ENCODE measurements at regions not wholly inside any gene's neighbourhood (a gene's known extent, or its start where the extent isn't known, plus 50 kb on each side); places are given as distances from the start of the nearest gene placed in this dataset.

DNA sequence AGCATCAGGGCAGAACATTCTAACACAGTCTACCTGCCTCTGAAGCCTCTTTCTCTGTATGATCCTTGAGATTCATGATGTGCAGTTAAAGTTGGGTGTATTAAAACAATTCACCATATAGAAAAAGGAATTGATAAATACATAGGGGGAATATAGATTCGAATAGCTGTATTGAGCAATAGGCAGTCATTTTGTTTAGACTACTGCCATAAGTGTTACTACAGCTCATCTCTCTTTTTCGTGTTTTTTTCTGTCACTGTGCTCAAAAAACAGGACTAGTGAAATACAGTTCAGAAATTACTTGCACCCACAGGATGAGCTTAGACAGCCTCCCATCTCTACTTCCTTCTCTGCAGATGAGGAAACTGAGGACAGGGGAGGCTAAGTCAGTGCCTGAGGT lies 144.6 kb upstream of the FBN2 start:
- H3K36me3 ChIP-seq (ENCODE audit: control insufficient read depth, insufficient read depth, low read length): no peaks in the 10 kb centered on the region
- in situ Hi-C loops (cut with HindIII; ENCODE audit: low pct_unique_long_range_greater_than_20kb, low sequenced_read_pairs) (no loop called here), intact Hi-C loops (cut with micrococcal nuclease; ENCODE audit: unreplicated experiment) (no loop called here)
- ATAC-seq: no peak
- no peaks in the 10 kb centered on the region for H3K4me1 ChIP-seq (ENCODE audit: control insufficient read depth, insufficient read depth, low read length)
- no peak for TF ChIP-seq TCF7L2 (IDR thresholded peaks at IDR 0.05; ENCODE audit: low read depth, low read length)
- no peak for TF ChIP-seq POLR2AphosphoS5 (IDR thresholded peaks at IDR 0.05; ENCODE audit: low read depth, low read length)
- no peaks in the 10 kb centered on the region for H3K9me3 ChIP-seq (ENCODE audit: control insufficient read depth, insufficient read depth, low read depth, low read length)
- no peak for DNase-seq (ENCODE audit: low read depth, low spot score)
- BruUV-seq (replicated peaks): no TSS peak
- POLR2A ChIA-PET: no interaction called here
- no peak overlapping the region for H3K27ac ChIP-seq (ENCODE audit: low read length)
- no peaks in the 10 kb centered on the region for H3K27me3 ChIP-seq (ENCODE audit: control insufficient read depth, insufficient read depth, low read length)
- CTCF ChIA-PET: no interaction called here
- H3K4me3 ChIP-seq (ENCODE audit: low read depth in 2 of 2, low read length in 2 of 2): no peak overlapping the region

DNA sequence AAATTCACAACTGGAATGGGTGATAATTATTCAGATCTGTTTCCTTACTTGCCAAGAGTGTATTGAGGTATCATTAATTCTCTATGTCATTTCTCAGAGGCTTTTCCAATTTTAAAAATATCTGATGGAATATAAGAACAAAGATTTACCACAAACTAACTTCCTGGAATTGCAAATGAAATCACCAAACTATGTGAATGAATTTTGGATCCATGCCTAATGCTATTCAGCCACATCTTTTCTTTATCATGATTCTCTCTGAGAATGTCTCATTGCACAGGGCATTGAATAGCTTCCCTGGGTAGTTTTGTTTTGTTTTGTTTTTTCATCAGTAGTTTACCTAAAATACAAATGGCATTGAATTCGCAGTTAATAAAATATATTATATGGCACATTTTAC lies 146.9 kb upstream of the FBN2 start:
- in situ Hi-C loops (cut with HindIII; ENCODE audit: low pct_unique_long_range_greater_than_20kb, low sequenced_read_pairs): no loop called here

DNA sequence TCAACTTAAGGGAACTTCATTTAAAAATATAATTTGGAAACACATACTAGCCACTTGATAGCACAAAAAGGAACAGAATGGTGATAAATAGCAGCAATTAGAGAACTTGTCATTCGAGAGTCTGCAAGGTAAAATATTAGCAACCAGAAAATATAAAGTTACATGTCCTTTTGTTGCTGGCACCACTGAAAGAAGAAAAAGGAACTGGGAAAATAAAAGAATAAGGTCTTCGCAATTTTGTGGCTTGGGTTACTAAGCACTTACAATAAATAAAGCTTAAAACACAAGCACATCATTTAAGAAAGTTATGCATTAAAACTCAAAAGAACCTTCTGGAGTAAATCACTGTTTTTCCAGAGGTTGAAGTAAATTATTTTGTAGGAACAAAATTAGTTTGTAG lies 149.9 kb upstream of the FBN2 start:
- Histone ChIP-seq H3K36me3 (ENCODE audit: control insufficient read depth, insufficient read depth, low read length) (no peaks in the 10 kb centered on the region), H3K27me3 (ENCODE audit: control insufficient read depth, insufficient read depth, low read length) (no peaks in the 10 kb centered on the region), H3K4me3 (ENCODE audit: low read depth in 2 of 2, low read length in 2 of 2) (no peak overlapping the region), H3K27ac (ENCODE audit: low read length) (no peak overlapping the region), H3K9me3 (ENCODE audit: control insufficient read depth, insufficient read depth, low read depth, low read length) (no peaks in the 10 kb centered on the region), H3K4me1 (ENCODE audit: control insufficient read depth, insufficient read depth, low read length) (no peaks in the 10 kb centered on the region)
- ATAC-seq (no peak), DNase-seq (ENCODE audit: low read depth, low spot score) (no peak)
- intact Hi-C loops (cut with micrococcal nuclease; ENCODE audit: unreplicated experiment): no loop called here
- POLR2A ChIA-PET: no interaction called here
- no TSS peak for BruUV-seq (replicated peaks)
- in situ Hi-C loops (cut with HindIII; ENCODE audit: low pct_unique_long_range_greater_than_20kb, low sequenced_read_pairs): no loop called here
- TF ChIP-seq, protein P1, sequence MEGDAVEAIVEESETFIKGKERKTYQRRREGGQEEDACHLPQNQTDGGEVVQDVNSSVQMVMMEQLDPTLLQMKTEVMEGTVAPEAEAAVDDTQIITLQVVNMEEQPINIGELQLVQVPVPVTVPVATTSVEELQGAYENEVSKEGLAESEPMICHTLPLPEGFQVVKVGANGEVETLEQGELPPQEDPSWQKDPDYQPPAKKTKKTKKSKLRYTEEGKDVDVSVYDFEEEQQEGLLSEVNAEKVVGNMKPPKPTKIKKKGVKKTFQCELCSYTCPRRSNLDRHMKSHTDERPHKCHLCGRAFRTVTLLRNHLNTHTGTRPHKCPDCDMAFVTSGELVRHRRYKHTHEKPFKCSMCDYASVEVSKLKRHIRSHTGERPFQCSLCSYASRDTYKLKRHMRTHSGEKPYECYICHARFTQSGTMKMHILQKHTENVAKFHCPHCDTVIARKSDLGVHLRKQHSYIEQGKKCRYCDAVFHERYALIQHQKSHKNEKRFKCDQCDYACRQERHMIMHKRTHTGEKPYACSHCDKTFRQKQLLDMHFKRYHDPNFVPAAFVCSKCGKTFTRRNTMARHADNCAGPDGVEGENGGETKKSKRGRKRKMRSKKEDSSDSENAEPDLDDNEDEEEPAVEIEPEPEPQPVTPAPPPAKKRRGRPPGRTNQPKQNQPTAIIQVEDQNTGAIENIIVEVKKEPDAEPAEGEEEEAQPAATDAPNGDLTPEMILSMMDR (IDR thresholded peaks at IDR 0.05): no peak
- TF ChIP-seq TCF7L2 (IDR thresholded peaks at IDR 0.05; ENCODE audit: low read depth, low read length) (no peak), SIN3A (IDR thresholded peaks at IDR 0.05; ENCODE audit: borderline replicate concordance, insufficient read depth, low read depth, low read length) (no peak), POLR2AphosphoS5 (IDR thresholded peaks at IDR 0.05; ENCODE audit: low read depth, low read length) (no peak)
- TF ChIP-seq, protein P2, sequence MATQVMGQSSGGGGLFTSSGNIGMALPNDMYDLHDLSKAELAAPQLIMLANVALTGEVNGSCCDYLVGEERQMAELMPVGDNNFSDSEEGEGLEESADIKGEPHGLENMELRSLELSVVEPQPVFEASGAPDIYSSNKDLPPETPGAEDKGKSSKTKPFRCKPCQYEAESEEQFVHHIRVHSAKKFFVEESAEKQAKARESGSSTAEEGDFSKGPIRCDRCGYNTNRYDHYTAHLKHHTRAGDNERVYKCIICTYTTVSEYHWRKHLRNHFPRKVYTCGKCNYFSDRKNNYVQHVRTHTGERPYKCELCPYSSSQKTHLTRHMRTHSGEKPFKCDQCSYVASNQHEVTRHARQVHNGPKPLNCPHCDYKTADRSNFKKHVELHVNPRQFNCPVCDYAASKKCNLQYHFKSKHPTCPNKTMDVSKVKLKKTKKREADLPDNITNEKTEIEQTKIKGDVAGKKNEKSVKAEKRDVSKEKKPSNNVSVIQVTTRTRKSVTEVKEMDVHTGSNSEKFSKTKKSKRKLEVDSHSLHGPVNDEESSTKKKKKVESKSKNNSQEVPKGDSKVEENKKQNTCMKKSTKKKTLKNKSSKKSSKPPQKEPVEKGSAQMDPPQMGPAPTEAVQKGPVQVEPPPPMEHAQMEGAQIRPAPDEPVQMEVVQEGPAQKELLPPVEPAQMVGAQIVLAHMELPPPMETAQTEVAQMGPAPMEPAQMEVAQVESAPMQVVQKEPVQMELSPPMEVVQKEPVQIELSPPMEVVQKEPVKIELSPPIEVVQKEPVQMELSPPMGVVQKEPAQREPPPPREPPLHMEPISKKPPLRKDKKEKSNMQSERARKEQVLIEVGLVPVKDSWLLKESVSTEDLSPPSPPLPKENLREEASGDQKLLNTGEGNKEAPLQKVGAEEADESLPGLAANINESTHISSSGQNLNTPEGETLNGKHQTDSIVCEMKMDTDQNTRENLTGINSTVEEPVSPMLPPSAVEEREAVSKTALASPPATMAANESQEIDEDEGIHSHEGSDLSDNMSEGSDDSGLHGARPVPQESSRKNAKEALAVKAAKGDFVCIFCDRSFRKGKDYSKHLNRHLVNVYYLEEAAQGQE (IDR thresholded peaks at IDR 0.05; ENCODE audit: insufficient read depth in 1 of 2, low read depth in 2 of 2, low read length in 1 of 2): no peak
- CTCF ChIA-PET: no interaction called here

More for the DNA sequence above, 146.9 kb upstream of the FBN2 start:
- Histone ChIP-seq H3K36me3 (ENCODE audit: control insufficient read depth, insufficient read depth, low read length) (no peaks in the 10 kb centered on the region), H3K9me3 (ENCODE audit: control insufficient read depth, insufficient read depth, low read depth, low read length) (no peaks in the 10 kb centered on the region), H3K27me3 (ENCODE audit: control insufficient read depth, insufficient read depth, low read length) (no peaks in the 10 kb centered on the region), H3K4me1 (ENCODE audit: control insufficient read depth, insufficient read depth, low read length) (no peaks in the 10 kb centered on the region), H3K27ac (ENCODE audit: low read length) (no peak overlapping the region), H3K4me3 (ENCODE audit: low read depth in 2 of 2, low read length in 2 of 2) (no peak overlapping the region)
- intact Hi-C loops (cut with micrococcal nuclease; ENCODE audit: unreplicated experiment): no loop called here
- TF ChIP-seq, protein P2 (IDR thresholded peaks at IDR 0.05; ENCODE audit: insufficient read depth in 1 of 2, low read depth in 2 of 2, low read length in 1 of 2): no peak
- TF ChIP-seq POLR2AphosphoS5 (IDR thresholded peaks at IDR 0.05; ENCODE audit: low read depth, low read length): no peak
- TF ChIP-seq TCF7L2 (IDR thresholded peaks at IDR 0.05; ENCODE audit: low read depth, low read length): no peak
- TF ChIP-seq, protein P1 (IDR thresholded peaks at IDR 0.05): no peak
- TF ChIP-seq SIN3A (IDR thresholded peaks at IDR 0.05; ENCODE audit: borderline replicate concordance, insufficient read depth, low read depth, low read length): no peak
- CTCF ChIA-PET: no interaction called here
- ATAC-seq (no peak), DNase-seq (ENCODE audit: low read depth, low spot score) (no peak)
- no TSS peak for BruUV-seq (replicated peaks)
- POLR2A ChIA-PET: no interaction called here
